Epithelial cell of esophagus (primary cell): ENCODE measurements at regions not wholly inside any gene's neighbourhood (a gene's known extent, or its start where the extent isn't known, plus 50 kb on each side); places are given as distances from the start of the nearest gene placed in this dataset.

Experiments
- DNase-seq: peaks from one replicate; pipeline ENCODE4 v3.0.0; 2010; ENCODE audit warnings: low read depth
- H3K4me3 ChIP-seq: 2 replicates; pipeline ENCODE4 v1.5.1; 2011; ENCODE audit warnings: mild to moderate bottlenecking, low read length, control low read depth
- TF ChIP-seq, protein P1 (sequence below): IDR thresholded peaks from 2 replicates; pipeline ENCODE4 v1.5.1; 2011; ENCODE audit warnings: low read depth, mild to moderate bottlenecking, low read length, control low read depth, inconsistent platforms; ENCODE audit not compliant: insufficient read depth; ENCODE audit errors: missing control alignments

GRCh38 chrX:68994891-68995255, 166.1 kb downstream of the EFNB1 start:
- DNase-seq, result no peak
- no peak overlapping the region for H3K4me3 ChIP-seq
- TF ChIP-seq, protein P1, sequence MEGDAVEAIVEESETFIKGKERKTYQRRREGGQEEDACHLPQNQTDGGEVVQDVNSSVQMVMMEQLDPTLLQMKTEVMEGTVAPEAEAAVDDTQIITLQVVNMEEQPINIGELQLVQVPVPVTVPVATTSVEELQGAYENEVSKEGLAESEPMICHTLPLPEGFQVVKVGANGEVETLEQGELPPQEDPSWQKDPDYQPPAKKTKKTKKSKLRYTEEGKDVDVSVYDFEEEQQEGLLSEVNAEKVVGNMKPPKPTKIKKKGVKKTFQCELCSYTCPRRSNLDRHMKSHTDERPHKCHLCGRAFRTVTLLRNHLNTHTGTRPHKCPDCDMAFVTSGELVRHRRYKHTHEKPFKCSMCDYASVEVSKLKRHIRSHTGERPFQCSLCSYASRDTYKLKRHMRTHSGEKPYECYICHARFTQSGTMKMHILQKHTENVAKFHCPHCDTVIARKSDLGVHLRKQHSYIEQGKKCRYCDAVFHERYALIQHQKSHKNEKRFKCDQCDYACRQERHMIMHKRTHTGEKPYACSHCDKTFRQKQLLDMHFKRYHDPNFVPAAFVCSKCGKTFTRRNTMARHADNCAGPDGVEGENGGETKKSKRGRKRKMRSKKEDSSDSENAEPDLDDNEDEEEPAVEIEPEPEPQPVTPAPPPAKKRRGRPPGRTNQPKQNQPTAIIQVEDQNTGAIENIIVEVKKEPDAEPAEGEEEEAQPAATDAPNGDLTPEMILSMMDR, result no peak

- H3K4me3 ChIP-seq, result no peak overlapping the region
- TF ChIP-seq, protein P1, result no peak
- DNase-seq, result no peak
Measured at GRCh38 chrX:68994135-68994890, 165.5 kb downstream of the EFNB1 start.

DNA sequence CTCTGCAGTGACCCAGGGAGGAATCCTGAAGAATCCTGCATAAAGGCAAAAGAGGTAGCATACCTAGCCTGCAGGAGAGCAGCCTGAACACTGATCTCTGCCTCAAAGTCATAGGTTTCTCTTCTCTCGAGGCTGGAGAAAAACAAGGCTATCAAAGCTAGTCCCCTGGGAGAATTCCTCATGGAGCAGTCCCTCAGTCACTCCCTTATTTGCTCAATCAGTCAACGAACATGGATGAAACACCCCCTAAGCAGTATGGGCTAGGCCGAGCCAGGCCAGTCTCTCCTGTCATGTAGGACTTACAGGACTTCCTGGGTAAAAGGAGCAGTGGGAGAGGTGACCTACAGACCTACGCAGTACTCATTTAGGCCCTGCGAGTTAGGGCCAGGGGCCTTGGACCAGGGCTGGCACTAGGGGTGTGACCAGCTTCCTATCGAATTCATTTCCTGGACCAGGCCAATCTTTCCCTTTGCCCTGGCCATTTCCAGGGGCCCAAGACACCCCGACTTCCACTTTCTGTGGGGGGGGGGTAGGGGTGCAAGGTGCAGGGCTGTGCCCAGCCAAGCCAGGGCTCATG, 164.1 kb downstream of the EFNB1 start:
- TF ChIP-seq, protein P1, result no peak
- H3K4me3 ChIP-seq, result no peak overlapping the region
- no peak for DNase-seq

DNA sequence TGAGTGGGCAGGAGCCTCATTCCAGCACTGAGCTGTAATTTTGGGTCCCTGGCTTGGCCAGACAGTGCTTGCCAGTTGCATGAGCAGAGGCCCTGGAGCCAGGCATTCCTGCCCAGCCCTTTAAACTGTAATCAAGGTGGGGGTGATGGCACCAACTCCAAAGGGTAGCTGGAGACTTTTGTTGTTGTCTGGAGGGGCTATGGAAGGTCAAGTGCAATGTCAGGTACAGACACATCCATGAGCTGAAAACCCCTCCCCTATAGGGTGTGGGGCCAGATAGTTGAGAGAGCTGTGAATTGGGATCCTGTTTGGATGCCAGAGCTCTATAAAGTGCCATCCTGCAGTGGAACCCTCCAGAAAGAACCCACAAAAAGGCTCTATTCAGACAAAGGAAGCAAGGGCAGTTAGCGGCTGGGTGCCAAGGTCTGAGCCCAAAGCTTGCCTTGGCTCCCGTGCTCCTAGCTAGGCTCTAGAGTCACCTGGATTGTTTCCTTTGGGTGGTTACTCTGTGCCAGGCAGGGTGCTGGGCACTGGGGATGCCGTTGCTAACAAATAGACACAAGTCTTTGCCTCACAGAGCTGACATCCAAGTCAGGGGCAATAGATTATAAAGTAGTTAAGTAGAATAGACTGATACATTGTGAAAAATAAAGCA, 163.0 kb downstream of the EFNB1 start:
- no peak for DNase-seq
- TF ChIP-seq, protein P1, result no peak
- no peak overlapping the region for H3K4me3 ChIP-seq

GRCh38 chrX:68990948-68991347, 162.1 kb downstream of the EFNB1 start:
- TF ChIP-seq, protein P1, result no peak
- DNase-seq, result no peak

DNA sequence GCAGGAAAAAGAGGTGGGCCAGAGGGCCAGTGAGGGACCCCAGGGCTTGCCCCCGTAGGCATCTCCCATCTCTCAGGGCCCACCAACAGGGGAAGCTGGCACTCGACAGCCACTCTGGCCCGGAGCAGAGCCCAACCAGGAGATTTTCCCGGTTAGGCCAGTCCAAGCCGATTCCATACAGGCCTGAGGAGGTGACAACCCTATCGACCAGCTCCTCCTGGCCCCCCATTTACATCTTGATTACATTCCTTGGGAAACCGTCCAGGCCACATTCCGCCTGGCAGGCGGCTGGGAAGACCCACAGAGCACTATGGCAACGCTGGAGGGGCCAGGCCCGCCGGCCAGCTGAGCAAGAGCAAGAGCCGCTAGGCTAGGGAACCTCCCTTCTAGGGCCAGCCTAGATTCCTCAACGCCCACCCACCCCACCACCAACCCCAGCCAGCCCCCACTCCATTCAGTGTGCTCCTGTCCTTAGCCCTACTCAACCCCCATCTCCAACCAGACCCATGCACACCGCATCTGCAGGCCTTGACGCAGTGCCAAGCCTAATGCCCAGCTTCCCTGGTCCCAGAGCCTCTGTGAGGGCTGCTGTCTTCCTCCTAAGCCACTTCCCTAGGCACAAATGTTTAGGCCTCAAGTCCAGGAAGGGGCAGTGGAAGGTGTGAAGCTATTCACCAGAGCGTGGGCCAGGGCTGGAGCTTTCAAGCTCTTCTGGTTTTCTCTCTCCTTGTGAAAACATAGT, 161.2 kb downstream of the EFNB1 start:
- TF ChIP-seq, protein P1, result no peak
- DNase-seq, result peak; percentile 10
- no peak overlapping the region for H3K4me3 ChIP-seq

More at GRCh38 chrX:68990948-68991347, 162.1 kb downstream of the EFNB1 start:
- no peak overlapping the region for H3K4me3 ChIP-seq
